ENCODE measurements at regions not wholly inside any gene's neighbourhood (a gene's known extent, or its start where the extent isn't known, plus 50 kb on each side); places are given as distances from the start of the nearest gene placed in this dataset.
"Not testable (repeated sequence)": the region's sequence is repeated elsewhere in the genome, so short reads cannot be mapped to it uniquely, and the experiment has no call there.

DNA sequence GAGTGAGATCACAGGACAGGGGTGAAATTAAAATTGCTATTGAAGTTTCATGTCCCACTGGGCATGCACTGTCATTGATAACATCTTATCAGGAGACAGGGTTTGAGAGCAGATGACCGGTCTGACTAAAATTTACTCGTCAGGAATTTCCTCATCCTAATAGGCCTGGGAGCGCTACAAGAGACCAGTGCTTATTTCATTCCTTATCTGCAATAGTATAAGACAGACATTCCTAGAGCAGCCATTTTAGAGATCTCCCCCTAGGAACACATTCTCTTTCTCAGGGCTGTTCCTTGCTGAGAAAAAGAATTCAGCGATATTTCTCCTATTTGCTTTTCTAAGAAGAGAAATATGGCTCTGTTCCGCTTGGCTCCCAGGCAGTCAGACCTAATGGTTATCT lies 181.4 kb upstream of the ETV3 start:
- no peak for DNase-seq

DNA sequence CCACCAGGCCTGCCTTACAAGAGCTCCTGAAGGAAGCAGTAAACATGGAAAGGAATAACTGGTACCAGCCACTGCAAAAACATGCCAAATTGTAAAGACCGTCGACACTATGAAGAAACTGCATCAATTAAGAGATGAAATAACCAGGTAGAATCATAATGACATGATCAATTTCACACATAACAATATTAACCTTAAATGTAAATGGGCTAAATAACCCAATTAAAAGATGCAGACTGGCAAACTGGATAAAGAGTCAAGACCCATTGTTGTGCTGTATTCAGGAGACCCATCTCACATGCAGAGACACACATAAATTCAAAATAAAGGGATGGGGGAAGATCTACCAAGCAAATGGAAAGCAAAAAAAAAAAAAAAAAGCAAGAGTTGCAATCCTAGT lies 179.0 kb upstream of the ETV3 start:
- not testable (repeated sequence) for DNase-seq

DNA sequence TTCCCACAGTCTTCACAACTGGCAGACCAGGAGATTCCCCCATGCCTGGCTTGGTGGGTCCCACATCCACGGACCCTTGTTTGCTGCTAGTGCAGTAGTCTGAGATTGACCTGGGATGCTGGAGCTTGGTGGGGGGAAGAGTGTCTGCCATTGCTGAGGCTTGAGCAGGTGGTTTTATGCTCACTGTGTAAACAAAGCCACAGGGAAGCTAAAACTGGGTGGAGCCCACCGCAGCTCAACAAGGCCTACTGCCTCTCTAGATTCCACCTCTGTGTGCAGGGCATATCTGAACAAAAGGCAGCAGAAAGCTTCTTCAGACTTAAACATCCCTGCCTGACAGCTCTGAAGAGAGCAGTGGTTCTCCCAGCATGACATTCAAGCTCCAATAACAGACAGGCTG lies 177.3 kb upstream of the ETV3 start:
- no peak for DNase-seq

DNA sequence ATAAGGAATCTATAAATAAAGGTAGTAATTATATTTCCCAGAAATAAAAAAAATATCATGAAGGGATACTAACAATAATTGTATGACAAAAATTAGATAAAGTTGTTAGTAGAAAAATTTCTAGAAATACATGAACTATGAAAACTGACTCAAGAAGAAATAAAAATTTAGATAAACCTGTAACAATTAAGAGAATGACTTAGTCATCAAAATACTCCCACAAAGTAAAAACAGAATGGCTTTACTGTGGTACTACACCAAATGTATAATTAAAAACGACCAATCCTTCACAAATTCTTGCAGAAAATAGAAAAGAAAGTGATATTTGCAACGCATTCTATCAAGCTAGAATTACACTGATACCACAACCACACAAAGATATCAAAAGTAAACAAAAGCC lies 176.2 kb upstream of the ETV3 start:
- DNase-seq: no peak

DNA sequence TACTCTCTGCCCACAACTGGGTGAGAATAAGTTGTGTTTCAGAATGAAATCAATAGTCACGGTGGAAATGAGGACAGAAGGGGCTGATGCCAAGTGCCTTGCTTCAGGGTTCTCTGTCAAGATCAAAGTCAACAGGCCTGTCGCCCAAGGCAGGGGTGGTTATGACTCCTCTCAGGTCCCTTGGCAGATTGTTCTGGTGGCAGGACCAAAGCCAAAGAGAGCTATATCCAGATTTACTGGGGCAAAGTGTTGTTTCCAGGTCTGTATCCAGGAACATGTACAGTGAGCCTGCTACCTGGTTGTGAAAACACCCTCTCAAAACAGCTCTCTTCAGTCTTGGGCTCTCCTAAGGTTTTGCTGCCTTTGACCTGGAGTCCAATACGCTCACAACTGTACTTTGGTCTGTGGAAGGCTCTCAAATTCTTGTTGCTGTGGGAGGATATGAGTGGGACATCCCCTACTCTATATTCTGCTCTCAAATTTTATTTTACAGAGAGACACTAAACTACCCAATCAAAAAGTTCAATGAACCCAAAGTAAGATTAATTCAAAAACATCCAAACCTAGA lies 175.1 kb upstream of the ETV3 start:
- DNase-seq: no peak

DNA sequence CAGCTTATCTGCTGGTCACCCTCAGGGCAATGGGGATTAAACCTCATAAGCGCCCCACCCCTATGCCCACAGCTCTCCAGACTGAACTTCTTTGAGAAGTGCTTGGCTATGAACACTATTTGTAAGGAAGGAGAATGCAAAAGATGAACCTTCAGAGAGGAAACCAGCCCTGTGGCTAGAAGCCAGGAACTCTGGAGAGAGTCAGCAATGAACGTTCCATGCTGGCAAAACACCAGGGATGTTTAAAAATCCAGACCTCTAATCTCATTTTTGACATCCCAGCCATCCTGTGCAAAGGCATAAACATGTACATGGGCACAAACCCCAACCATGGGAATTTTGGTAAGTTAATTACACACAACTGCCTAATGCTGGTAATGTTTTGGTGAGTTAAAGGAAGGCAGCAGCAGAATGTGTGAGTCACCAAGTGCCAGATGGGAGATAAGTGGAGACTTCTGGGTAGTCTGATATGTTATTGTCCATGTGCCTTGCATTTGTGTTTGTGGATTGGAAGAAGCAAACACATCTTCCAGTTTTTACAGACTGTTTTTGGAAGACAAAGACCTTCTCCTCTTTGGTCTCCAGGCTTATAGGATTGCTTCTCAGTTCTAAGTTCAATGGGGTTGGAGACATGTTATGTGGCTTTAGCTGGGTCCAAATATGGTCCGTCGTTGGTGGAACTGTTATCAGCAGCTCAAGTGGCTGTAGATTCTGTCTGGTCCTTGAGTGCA lies 174.1 kb upstream of the ETV3 start:
- DNase-seq: no peak

DNA sequence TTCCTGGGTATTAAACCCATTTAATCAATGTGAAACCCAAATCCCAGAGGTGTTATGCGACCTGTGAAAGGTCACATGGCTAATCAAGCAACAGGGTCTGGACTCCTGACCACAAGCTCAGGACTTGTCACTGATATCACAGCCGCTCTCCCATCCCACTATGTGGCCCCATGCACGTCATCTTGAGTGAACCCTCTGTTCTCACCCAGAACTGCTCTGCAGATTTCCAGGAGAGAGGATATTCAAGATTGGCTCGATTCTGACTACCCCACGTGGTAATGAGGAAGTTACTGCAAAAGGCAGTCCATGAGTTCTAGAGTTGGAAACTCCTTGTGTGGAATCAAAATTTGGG lies 173.5 kb upstream of the ETV3 start:
- DNase-seq: no peak

DNA sequence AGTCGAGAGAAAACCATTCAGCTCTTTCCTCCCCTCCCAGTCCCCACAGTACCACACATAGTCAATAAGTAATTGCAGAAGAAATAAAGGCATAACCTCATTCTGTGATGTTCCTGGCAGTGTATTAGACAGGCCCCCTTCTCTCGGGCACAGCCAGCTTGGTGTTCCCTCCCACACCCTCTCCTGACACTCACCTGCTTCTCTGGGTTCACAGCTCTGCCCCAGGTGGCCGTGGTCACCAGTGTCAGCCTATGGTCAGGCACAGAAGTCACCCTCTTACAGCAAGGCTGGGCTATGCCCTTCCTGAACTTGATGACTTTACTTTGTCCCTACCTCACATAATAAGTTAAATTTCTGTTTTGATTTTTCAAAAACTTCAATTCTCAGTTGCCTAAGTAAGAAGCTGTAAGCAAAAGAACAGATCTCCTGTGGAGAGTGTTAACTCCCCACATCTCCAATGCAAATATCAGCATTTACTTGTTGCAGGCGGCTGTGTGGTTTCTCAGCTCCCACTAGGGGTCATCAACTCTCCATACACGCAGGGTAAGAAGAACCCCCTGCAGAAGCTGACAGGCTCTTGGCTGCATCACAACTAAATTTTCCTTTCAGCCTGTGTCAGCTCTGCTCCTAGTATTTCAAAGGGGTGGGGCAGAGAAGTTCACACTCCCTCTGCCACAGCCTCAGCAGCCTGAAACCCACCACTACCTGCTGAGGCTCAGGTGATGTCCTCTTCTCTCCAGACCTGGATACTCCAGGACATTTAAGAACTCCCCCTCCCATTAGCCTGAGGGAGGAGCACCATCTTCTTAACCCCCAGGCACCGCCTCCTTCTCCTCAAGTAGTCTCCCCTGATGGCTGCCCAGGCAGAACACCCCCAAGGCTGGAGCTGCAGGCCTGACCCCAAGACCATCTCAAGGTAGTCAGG lies 172.9 kb upstream of the ETV3 start:
- DNase-seq: not testable (repeated sequence)

DNA sequence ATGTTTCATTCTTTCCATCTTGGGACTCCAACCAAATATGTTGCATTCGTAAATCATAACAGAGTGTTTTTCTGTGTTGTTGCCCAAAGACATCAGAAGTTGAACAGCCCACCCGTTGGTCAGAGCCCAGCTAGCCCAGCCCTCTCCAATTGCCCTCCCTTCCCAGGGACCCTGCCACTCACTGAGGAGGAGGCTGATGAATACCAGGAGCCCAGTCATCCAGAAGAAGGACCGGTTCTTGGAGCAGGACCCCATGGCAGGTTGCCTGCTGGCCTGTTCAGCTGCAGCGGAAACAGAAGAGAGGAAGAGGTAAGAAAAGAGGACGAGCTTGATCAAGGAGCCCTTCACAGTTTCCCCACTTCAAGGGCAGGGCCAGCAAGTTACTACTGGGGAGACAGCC lies 172.2 kb upstream of the ETV3 start:
- no peak for DNase-seq

DNA sequence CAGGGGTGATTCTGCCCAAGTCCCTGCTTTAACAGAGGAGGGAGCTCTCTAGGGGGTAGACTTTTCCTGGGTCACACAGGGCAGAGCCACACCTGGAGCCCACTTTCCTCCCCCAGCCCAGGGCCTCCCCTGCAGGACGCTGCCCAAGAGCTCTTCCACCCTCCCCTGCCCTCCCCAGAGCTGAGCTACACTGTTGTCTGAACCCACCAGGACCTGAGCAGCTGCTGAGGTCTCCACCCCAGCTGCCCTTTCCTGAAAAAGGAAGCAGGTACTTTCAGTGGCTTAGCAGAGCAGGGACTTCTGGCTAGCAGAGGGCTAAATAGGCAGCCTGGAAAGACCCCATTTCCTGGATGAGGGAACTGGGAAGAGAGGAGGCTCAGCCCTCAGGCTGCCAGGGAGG lies 169.3 kb upstream of the ETV3 start:
- no peak for DNase-seq

DNA sequence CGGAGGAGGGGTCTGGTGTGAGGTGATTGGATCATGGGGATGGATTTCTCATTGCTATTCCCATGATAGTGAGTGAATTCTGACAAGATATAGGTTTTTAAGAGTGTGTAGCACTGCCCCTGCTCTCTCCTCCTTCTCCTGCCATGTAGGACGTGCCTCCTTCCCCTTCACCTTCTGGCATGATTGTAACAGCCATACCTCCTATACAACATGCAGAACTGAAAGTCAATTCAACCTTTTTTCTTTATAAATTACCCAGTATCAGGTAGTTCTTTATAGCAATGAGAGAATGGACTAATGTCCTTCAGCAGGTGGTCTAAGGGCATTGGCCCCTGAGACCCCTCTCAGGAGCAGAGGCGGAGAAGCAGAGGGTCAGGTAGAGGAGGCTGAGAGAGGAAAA lies 168.7 kb upstream of the ETV3 start:
- no peak for DNase-seq

DNA sequence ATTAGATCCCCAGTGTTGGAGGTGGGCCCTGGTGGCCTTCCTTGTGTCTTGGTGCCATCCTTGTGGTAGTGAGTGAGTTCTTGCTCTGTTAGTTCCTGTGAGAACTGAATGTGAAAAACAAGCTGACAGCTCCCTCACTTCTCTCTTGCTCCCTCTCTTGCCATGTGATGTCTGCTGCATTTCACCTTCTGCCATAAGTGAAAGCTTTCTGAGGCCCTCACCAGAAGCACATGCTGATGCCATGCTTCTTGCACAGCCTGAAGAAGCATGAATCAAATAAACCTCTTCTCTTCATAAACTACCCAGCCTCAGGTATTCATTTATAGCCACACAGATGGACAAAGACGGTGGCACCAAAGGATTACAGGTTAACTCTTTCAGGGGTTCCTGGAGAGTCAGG lies 166.1 kb upstream of the ETV3 start:
- DNase-seq: no peak

DNA sequence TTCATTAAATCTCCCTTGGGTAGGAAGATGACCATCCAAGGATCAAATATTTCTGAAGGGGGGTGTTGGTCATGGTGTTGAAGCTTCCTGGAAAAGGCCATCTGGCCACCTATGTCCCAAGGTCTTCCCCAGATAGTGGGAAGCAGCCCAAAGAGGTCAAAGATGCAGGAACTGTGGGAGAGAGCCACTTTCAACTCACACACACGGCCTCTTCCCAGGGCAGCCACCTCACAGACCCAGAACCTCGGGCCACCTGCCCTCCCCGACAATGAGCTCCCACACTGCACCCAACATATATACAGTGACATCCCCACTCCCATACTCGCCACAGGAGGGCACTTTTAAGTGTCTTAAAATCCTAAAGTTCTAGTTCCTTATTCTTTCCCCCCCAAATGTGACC lies 164.5 kb upstream of the ETV3 start:
- DNase-seq: no peak

DNA sequence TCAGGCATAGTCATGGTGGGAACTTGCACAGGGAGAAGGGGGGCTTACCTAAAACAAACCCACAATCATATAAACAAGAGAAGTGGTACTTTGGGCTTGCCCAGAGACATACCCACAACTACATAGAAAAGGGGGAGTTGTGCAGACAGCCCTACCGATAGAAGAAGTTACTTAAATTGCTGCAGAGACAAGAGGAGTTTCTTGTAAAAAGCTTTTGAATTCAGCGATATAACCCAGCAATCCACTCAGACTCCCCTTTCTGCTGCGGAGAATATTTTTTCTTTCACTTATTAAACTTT lies 164.0 kb upstream of the ETV3 start:
- DNase-seq: no peak

DNA sequence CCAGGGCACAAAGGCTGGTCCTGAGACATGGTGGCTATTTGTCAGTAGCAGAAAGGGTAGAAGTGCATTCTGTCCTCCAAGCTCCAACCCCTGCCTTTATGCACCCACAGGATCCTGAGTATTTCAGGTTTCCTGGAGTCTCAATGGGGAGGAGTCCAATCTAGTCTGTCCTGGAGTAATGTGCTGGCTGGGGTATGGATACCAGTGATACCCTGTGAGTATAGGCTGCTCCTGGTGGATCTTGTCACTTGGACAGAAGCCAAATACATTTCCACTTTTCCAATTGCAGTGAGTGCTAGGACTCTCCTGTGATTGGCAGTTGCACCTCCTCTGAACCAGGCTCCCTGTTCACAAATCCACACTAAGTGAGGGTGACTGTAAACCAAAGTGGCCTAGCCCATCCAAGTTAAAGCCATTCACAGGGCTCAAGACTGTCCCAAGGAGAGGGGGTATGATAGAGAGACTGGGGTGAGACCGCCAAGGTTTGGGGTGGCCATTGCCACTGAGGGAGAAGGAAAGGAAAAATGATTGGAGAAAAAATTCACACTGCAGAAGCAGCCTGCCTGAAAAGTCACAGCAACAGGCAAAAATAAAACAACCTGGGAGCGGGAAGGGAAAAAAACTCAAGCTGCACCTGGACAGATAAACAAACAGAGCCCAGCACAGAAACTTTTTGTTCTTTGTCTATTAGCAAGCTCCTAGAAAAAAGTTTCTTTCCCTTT lies 163.4 kb upstream of the ETV3 start:
- no peak for DNase-seq

DNA sequence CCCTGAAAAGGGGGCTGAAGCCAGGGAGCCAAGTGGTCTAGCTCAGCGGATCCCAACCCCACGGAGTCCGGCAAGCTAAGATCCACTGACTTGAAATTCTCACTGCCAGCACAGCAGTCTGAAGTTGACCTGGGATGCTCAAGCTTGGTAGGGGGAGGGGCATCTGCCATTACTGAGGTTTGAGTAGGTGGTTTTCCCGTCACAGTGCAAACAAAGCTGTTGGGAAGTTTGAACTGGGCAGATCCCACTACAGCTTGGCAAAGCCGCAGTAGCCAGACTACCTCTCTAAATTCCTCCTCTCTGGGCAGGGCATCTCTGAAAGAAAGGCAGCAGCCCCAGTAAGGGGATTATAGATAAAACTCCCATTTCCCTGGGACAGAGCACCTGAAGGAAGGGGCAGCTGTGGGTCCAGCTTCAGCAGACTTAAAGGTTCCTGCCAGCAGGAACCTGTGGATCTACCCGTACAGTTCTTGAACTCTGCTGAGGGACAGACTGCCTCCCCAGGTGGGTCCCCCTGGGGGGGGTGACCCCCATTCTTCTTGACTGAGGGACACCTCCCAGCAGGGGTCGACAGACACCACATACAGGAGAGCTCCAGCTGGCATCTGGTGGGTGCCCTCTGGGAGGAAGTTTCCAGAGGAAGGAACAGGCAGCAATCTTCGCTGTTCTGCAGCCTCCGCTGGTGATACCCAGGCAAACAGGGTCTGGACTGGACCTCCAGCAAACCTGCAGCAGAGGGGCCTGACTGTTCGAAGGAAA lies 156.4 kb upstream of the ETV3 start:
- not testable (repeated sequence) for DNase-seq

DNA sequence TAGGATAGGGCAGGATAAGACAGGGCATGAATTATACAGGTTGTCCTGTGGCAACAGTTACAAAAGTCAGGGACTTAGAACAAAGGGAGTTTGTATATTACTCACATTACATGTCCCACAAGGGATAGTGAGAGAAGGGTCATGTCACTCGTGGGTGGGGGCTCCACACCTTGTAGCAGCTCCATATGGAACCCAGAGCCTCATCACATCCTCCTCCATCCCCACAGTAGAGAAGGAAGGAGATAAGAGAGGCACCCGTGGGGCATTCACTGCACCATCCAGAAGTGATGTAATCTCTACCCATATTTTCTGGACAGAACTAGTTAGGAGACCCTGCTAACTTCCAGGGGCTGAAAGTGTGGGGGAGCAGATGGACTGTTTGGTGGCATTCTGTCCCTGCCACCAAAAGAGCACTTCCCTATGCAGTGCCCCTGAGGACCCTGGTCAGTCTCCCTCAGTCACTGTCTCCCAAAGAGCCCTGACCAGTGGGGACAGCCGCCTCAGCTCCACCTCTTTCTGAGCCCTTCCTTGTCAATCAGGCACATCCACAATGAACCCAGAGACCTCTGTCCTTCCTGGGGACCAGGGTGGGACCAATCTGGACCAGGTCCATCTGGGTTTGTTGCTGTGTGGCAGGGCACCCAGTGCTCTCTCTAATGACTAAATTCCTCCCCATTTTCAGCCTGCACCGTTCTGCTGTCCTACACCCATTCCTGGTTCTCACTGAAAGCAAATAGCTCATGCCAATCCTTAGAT lies 154.8 kb upstream of the ETV3 start:
- no peak for DNase-seq

DNA sequence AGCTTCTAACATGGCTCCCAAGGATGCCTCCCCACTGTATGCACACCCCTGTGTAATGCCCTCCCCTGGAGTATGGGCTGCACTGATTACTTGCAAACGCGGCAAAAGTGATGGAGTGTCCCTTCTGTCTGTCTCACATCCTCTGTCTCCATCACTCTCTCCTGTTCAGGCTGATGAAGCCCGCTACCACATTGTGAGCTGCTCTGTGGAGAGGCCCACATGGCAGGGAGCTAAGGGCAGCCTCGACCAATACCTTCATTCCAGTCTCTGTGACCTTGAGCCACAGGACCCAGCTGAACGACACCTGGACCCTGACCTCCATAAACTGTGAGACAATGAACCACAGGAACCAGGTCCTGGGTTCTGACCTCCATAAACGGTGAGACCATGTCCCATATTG lies 154.1 kb upstream of the ETV3 start:
- DNase-seq: no peak

DNA sequence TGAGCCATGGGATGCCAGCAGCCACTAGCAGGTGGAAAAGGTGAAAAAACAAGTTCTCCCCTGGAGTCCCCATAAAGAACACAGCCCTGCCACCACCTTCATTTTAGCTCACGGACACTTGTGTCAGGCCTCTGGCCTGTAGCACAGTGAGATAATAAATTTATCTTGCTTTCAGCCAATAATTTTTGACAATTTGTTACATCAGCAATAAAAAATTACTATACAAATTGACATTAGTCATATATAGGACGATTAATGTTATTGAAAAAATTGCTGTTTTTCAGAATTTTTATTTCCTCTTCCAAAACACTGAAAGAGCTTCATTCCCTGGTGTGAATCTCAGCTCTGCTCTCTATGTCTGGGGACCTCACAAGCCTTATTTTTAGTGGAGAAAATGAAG lies 152.9 kb upstream of the ETV3 start:
- DNase-seq: no peak

DNA sequence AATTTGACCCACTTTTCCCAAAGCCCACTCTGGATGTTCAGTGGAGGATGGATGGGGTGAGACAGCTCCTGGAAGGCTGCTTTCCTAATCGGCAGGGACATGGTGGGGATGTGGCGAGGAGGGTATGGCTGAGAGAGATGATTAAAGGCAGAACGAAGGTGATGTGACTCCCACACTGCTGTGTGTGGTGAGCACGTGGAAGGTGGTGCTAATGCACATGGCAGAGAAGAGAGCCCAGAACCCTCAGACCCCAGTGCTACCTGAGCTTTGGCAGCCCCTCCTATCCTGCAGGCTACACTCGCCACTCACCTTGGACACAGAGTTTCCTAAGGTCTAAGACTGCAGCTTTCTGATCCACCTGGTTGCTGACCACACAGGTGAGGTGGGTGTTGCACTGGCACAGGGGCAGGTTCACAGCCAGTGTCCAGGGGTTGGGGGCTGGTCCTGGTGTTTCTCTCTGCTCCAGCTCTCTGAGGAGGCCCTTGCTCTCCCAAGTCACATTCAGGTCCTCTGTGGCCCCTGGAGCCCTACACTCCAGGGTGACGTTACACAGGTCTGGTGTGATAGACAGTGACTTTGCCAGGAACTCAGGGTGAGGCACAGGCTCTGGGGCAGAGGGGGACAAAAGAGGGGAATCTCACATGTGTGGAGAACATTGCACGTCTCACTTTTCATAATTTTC lies 151.4 kb upstream of the ETV3 start:
- no peak for DNase-seq

DNA sequence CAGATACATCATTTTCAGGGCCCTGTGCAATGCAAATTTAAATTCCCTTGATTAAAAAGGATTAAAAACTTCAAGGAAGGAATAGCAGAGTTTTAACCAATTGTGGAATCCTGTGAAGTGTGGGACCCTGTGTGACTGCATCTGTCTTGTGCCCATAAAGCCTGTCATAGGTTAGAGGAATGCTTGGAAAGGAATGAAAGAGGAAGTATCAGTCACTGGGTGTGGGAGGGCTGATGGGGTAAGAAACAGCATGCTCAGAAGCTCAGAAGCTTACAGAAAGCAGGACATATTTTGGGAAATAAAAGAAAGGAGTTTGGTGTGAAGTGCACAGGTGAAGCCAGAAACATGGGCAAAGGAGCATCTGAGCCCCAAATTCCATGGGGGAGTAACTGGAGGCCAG lies 150.8 kb upstream of the ETV3 start:
- no peak for DNase-seq

DNA sequence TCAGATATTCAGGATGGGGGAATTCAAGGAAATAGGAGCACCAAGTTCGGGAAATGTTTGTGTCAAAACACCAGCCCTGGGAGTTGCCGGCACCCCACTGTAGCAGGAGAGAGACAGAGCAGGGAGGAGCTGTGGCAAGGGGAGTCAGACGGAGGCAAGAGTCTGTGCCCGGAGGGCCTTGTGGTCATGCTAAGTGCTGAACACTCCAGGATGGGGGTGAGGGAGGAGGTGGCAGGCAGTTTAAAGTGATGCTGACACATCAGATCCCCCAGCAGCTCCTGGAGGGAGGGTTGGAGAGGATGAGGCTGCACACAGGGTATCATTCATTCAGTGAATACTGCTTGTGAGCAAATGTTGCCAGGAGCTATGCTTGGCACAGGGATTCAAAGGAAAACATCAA lies 150.3 kb upstream of the ETV3 start:
- DNase-seq: no peak
